ENCODE measurements at regions not wholly inside any gene's neighbourhood (a gene's known extent, or its start where the extent isn't known, plus 50 kb on each side); places are given as distances from the start of the nearest gene placed in this dataset.

DNA sequence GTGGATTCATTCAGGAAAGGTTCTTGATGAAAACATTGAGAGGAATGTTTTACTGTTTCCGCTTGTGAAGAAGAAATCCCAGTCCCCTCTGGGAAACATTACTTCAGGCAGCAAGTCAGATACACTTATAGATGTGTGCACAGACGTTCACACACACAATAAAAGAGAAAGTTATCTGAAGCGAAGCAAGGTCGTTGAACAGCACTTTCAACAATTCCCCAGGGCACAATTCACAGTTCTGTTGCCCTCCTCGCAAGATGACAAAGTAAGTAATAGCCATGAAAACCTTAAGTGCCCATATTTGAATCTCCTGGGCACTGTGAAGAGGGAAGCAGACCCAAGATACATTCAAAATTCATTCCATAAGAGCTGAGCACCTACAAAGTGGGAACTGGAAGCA lies 156.6 kb upstream of the CAND1 start:
- TF ChIP-seq, protein P1, sequence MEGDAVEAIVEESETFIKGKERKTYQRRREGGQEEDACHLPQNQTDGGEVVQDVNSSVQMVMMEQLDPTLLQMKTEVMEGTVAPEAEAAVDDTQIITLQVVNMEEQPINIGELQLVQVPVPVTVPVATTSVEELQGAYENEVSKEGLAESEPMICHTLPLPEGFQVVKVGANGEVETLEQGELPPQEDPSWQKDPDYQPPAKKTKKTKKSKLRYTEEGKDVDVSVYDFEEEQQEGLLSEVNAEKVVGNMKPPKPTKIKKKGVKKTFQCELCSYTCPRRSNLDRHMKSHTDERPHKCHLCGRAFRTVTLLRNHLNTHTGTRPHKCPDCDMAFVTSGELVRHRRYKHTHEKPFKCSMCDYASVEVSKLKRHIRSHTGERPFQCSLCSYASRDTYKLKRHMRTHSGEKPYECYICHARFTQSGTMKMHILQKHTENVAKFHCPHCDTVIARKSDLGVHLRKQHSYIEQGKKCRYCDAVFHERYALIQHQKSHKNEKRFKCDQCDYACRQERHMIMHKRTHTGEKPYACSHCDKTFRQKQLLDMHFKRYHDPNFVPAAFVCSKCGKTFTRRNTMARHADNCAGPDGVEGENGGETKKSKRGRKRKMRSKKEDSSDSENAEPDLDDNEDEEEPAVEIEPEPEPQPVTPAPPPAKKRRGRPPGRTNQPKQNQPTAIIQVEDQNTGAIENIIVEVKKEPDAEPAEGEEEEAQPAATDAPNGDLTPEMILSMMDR (IDR thresholded peaks at IDR 0.05) = no peak
- TF ChIP-seq POLR2A (IDR thresholded peaks at IDR 0.05) = no peak
- no peak for TF ChIP-seq POLR2AphosphoS5 (IDR thresholded peaks at IDR 0.05)
- TF ChIP-seq EP300 (IDR thresholded peaks at IDR 0.05) = no peak
